GM19023 (cell line): ENCODE measurements at regions not wholly inside any gene's neighbourhood (a gene's known extent, or its start where the extent isn't known, plus 50 kb on each side); places are given as distances from the start of the nearest gene placed in this dataset.
A peak's percentile ranks its signal among the peaks of the same experiment; 100 is the strongest.

Experiments
- ATAC-seq: cut with Tn5 transposase; IDR thresholded peaks from one replicate; pipeline ENCODE4 v1.9.1; 2021; ENCODE audit warnings: mild to moderate bottlenecking, moderate library complexity; ENCODE audit not compliant: unreplicated experiment

DNA sequence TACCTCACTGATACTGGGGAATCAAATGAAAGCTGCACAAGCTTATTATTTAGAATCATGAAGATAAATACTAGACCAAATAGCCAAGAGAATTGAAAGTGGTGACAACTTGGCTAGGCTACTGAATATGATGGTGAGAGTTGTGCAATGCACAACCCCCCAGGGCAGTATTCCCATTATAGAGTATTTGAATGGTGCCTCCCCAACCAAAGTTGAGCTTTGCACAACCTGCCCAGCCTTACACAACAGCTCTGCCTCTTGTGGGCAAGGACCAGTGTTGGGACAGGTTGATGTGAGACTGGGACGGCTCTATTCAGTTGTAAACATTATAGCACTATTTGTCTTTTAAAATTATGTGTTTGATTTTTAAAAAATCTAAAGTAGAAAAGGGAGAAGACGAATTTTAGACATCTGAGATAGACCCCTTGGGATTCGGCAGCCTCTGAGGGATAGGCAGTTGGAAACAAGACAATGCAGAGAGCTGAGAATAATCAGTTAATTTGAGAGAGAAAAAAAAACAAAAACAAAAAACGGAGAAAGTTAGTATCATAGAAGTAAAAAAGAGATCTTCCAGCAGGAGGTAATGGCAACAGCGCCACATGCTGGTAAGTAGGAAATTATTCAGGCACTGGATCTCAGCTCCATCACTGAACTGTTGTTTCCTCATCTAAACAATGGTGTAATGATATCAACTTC, 91.0 kb upstream of the KCNA3 start:
- ATAC-seq = no peak

- no peak for ATAC-seq
Observed at GRCh38 chr1:110763149-110763548, 88.4 kb upstream of the KCNA3 start.

DNA sequence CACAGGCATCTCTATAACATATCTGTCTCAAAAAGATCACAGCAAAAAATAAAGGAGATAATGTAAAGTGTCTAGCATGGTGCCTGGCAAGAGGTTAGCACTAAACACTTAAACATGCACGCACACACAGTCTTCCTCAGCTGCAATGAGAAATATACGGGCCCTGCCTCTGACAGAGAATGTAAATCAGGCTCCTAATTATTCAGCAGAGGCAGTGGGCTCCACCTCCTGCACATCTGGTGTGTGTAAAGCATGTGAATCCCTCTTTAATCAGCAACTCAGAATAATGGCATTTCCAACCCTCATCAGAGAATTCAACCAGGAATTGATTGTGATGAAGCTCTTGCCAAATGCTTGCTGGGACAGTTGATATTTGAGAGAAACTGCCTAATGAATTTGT, 85.6 kb upstream of the KCNA3 start:
- ATAC-seq = no peak

DNA sequence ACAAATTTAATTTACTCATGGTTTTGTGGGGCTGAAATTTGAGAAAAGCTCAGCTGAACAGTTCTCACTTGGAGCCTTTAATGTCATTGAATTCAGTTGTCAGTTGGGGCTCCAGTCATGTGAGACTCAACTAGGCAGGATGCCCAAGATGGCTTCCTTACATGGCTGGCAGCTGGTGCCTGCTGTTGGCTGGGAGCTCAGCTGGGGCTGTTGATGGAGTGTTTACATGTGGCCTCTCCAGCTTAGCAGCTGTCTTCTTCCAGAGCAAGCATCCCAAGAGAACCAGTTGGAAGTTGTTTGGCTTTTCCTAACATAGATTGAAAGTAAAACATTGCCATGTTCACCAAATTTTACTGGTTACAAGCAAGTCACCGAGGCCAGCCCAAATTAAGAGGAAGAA, 81.8 kb upstream of the KCNA3 start:
- ATAC-seq = no peak

GRCh38 chr1:110752941-110753725, 78.4 kb upstream of the KCNA3 start:
- ATAC-seq = no peak

DNA sequence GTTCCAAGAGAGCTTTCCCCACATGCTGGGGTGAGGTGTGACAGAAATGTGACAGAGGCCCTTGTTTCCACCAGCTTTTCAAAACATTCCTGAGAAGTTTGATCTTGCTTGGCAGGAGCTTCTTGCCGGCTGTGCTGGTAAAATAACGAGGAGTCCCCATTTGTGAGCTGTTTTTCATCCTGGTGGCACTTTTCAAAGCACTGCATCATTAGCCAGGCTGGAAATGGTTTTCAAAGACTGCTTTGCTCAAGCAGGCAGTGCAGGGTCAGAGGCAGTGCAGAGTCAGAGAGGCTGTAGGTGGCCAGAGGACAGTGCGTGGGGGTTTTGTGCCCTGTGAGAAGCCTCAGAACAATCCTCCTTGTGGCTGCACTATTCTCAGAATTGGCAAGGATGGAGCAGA, 75.8 kb upstream of the KCNA3 start:
- no peak for ATAC-seq

DNA sequence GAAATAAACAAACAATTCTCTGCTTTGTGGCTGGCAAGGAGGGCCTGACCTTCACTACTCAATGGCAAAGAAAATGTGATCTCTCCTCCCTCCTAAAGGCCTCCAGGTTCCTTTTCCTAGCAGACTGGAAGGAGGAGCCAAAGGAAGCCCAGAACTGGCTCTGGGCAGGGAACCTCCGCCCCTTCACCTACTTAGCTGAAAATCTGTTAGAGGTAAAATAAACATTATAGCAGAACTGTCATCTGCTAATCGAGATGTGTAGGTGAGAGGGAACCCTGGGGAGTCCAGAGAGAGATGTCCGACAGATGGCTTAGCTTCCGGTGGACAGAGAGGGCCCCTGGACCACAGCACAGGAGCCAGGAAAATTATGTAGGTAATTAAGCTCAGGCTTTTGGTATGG, 75.2 kb upstream of the KCNA3 start:
- no peak for ATAC-seq

- ATAC-seq = no peak
Observed at GRCh38 chr1:110746644-110747259, 72.0 kb upstream of the KCNA3 start.

DNA sequence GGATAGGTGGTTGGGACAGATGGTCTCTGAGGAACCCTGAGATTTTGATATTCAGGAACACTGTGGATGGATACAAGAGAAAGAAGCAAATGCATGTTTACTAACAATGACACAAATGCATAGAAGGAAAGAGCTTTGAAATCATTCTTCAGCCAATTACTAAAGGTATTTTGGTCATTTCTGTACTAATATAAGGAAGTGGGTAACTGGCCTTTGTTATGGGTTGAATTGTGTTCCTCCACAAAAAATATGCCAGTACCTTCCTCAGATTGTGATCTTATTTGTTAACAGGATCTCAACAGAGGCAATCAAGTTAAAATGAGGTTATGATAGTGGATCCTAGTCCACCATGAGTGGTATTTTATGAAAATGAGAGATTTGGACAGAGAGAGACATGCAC, 68.7 kb upstream of the KCNA3 start:
- ATAC-seq = no peak

- no peak for ATAC-seq
Observed at GRCh38 chr1:110736900-110737605, 62.3 kb upstream of the KCNA3 start.

DNA sequence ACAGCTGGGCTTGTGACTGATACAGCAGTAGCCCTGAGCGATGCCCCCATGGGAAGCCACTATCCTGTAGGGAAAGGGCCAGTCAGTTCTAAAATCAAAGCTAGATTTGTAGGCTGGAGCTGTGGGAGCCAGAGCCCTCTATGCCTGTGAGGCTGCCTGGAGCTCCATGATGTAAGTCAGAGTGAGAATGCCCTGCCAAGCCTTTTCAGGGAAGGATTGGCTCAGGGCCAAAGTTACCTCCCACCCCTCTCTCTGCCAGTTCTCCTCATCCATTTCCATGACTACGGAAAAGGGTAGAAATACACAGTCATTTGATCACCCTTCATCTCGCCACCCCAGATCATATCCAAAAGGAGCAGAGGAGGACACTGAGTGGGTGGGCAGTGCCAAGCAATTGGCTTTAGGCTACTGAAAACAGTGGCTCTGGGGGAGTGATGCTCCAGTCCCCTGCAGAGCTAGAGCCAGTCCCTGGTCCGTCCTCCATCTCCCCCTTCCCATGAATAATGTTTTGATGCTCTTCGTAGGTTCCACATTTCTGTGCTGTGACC, 59.5 kb upstream of the KCNA3 start:
- no peak for ATAC-seq

DNA sequence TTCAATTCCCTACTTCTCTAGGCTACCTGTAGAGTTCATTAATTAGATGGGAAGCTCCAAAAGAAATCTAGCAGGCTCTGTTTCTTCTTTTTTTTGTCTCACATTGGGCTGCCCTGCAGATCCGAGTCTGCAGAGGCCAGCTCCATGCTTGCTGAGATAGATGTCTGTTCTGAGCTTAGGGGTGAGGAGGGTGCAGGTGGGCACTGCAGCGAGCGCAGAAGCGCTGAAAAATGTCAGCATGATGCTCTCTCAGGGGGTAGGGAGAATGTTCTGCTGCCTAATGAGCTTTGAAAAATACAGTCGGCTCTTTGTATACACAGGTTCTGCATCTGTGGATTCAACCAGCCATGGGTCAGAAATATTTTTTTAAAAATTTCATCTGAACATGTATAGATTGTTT, 56.8 kb upstream of the KCNA3 start:
- ATAC-seq = no peak

DNA sequence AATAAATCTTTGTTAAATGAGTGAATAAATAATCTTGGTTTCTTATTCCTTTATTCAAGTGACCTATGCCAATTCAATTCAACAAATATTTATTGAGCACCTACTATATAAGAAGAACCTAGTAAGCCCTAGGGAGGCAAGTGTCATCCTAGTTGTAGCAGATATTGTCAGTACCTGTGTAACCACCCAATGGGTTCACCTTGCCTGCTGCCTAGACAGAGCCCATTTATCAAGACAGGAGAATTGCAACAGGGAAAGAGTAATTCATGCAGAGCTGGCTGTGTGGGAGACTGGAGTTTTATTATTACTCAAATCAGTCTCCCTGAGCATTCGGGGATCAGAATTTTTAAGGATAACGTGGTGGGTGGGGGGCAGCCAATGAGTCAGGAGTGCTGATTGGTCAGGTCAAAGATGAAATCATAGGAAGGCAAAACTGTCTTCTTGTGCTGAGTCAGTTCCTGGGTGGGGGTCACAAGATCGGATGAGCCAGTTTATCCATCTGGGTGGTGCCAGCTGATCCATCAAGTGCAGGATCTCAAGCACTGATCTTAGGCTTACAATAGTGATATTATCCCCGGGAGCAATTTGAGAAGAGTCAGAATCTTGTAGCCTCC, 53.8 kb upstream of the KCNA3 start:
- ATAC-seq = no peak

GRCh38 chr1:110727246-110727645, 52.5 kb upstream of the KCNA3 start:
- ATAC-seq = no peak

GRCh38 chr1:110726755-110727154, 52.0 kb upstream of the KCNA3 start:
- peak; percentile 58 for ATAC-seq
